Mesenchymal stem cell (in vitro differentiated cells and primary cell): ENCODE measurements at regions not wholly inside any gene's neighbourhood (a gene's known extent, or its start where the extent isn't known, plus 50 kb on each side); places are given as distances from the start of the nearest gene placed in this dataset.

Source experiments
- DNase-seq: peaks from one replicate; pipeline ENCODE4 v3.0.0-alpha.2; 2013
- H2AFZ ChIP-seq: one replicate; pipeline ENCODE4 v1.6.1; 2013; ENCODE audit warnings: low read depth, mild to moderate bottlenecking, control low read depth, inconsistent platforms, low read length, moderate library complexity
- H2AK5ac ChIP-seq: 2 replicates; pipeline ENCODE4 v1.6.1; 2013; ENCODE audit warnings: low read length, moderate library complexity, mild to moderate bottlenecking, inconsistent platforms; ENCODE audit not compliant: severe bottlenecking
- H2BK120ac ChIP-seq: one replicate; pipeline ENCODE4 v1.6.1; 2013; ENCODE audit warnings: low read depth, mild to moderate bottlenecking, inconsistent platforms, low read length, moderate library complexity
- H2BK12ac ChIP-seq, 2 experiments: one replicate each; pipeline ENCODE4 v1.6.1; 2013; ENCODE audit warnings: inconsistent platforms in 2 of 2, low read length in 2 of 2, mild to moderate bottlenecking in 2 of 2, moderate library complexity in 2 of 2, control low read depth in 1 of 2
- H2BK15ac ChIP-seq: one replicate; pipeline ENCODE4 v1.6.1; 2013; ENCODE audit warnings: mild to moderate bottlenecking, low read depth, inconsistent platforms; ENCODE audit not compliant: poor library complexity, severe bottlenecking
- H2BK5ac ChIP-seq: 2 replicates; pipeline ENCODE4 v1.6.1; 2013; ENCODE audit warnings: low read depth, mild to moderate bottlenecking, low read length, control low read depth, inconsistent platforms; ENCODE audit not compliant: poor library complexity, severe bottlenecking
- H3K14ac ChIP-seq, 2 experiments: one replicate each; pipeline ENCODE4 v1.6.1; 2013; ENCODE audit warnings: inconsistent platforms in 2 of 2, low read length in 2 of 2, control low read depth in 1 of 2, mild to moderate bottlenecking in 1 of 2, moderate library complexity in 1 of 2
- H3K18ac ChIP-seq, 2 experiments: one replicate each; pipeline ENCODE4 v1.6.1; 2013; ENCODE audit warnings: inconsistent platforms in 2 of 2, low read length in 2 of 2, control low read depth in 1 of 2, low read depth in 1 of 2, mild to moderate bottlenecking in 1 of 2
- H3K23ac ChIP-seq, 2 experiments: one replicate each; pipeline ENCODE4 v1.6.1; 2013; ENCODE audit warnings: inconsistent platforms in 2 of 2, low read length in 2 of 2, mild to moderate bottlenecking in 2 of 2, moderate library complexity in 2 of 2, control low read depth in 1 of 2
- H3K27ac ChIP-seq: 2 replicates; pipeline ENCODE4 v1.5.1; 2013; ENCODE audit warnings: mild to moderate bottlenecking, moderate library complexity, low read length, control low read depth, inconsistent platforms; ENCODE audit not compliant: poor library complexity, severe bottlenecking
- H3K27me3 ChIP-seq, 2 experiments: 2 replicates each; pipeline versions ENCODE4 v1.6.1 to v1.7.0; 2013; ENCODE audit warnings: low read length in 2 of 2, mild to moderate bottlenecking in 2 of 2, moderate library complexity in 2 of 2, control low read depth in 1 of 2, inconsistent platforms in 1 of 2; ENCODE audit not compliant: control insufficient read depth in 1 of 2, insufficient read depth in 1 of 2
- H3K36me3 ChIP-seq, 2 experiments: 2 replicates each; pipeline versions ENCODE4 v1.6.1 to v1.7.0; 2013; ENCODE audit warnings: low read length in 2 of 2, control low read depth in 1 of 2, inconsistent platforms in 1 of 2, low read depth in 1 of 2, mild to moderate bottlenecking in 1 of 2; ENCODE audit not compliant: insufficient read depth in 2 of 2, control insufficient read depth in 1 of 2
- H3K4ac ChIP-seq, 2 experiments: one replicate each; pipeline ENCODE4 v1.6.1; 2013; ENCODE audit warnings: inconsistent platforms in 2 of 2, low read length in 2 of 2, mild to moderate bottlenecking in 2 of 2, moderate library complexity in 2 of 2, control low read depth in 1 of 2, low read depth in 1 of 2
- H3K4me1 ChIP-seq: 2 replicates; pipeline ENCODE4 v1.6.1; 2013; ENCODE audit warnings: low read depth, low read length, control low read depth; ENCODE audit not compliant: control insufficient read depth, insufficient read depth
- H3K4me2 ChIP-seq: 2 replicates; pipeline ENCODE4 v1.6.1; 2013; ENCODE audit warnings: low read length, mild to moderate bottlenecking, inconsistent platforms; ENCODE audit not compliant: poor library complexity, severe bottlenecking
- H3K4me3 ChIP-seq, 2 experiments: 2 replicates each; pipeline versions ENCODE4 v1.5.1 to v1.7.0; 2013; ENCODE audit warnings: low read length in 2 of 2, mild to moderate bottlenecking in 2 of 2, control low read depth in 1 of 2, low read depth in 1 of 2; ENCODE audit not compliant: insufficient read depth in 1 of 2
- H3K79me1 ChIP-seq: replicated peaks from 2 replicates; pipeline ENCODE4 v1.6.1; 2013; ENCODE audit warnings: mild to moderate bottlenecking, control low read depth, low read length, inconsistent platforms; ENCODE audit not compliant: poor library complexity, severe bottlenecking
- H3K9ac ChIP-seq: 2 replicates; pipeline ENCODE4 v1.7.0; 2013; ENCODE audit warnings: mild to moderate bottlenecking, low read length, moderate library complexity
- H3K9me3 ChIP-seq: 2 replicates; pipeline ENCODE4 v1.7.0; 2013; ENCODE audit warnings: mild to moderate bottlenecking, low read length; ENCODE audit not compliant: control insufficient read depth
- H4K8ac ChIP-seq: one replicate; pipeline ENCODE4 v1.6.1; 2013; ENCODE audit warnings: inconsistent platforms, mild to moderate bottlenecking, low read length, moderate library complexity
- H4K91ac ChIP-seq: one replicate; pipeline ENCODE4 v1.6.1; 2013; ENCODE audit warnings: mild to moderate bottlenecking, low read length, inconsistent platforms
- WGBS: methylation state at CpG from one replicate; pipeline ENCODE4 v1.1.7; 2013; ENCODE audit warnings: mixed read lengths; 5-methylcytosine and 5-hydroxymethylcytosine counted together

DNA sequence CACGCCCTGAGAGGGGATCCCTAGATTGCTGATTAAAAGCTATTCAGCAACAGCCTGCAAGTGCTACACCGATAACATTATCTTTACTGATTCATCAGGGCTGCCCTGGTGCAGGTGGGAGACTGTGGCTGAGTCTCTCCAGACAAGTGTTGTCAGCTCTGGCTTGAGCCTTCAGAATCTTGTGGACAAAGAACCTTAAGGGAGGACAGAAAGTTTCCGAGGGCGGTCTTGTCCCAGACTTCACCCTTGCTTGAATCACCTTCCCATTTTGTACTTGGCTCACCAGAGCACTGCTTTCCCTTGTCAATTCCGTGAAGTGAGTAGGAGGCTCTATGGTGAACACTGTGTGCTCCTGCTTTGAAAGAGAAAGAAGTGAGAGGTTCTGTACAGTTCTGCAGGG lies 88.6 kb upstream of the PCSK2 start:
- Histone ChIP-seq H3K79me1 (no peaks in the 10 kb centered on the region), H2AK5ac (no peak overlapping the region), H3K4ac (no peak overlapping the region), H3K9ac (no peak overlapping the region), H3K14ac (no peak overlapping the region), H2BK15ac (no peak overlapping the region), H4K91ac (no peak overlapping the region), H3K27ac (no peak overlapping the region), H3K4me2 (no peak overlapping the region), H3K4me3 (no peak overlapping the region), H2BK12ac (no peak overlapping the region), H3K23ac (no peak overlapping the region), H3K27me3 (no peaks in the 10 kb centered on the region), H3K4me1 (no peaks in the 10 kb centered on the region), H3K9me3 (no peaks in the 10 kb centered on the region), H2BK120ac (no peak overlapping the region), H4K8ac (no peak overlapping the region), H2BK5ac (no peak overlapping the region), H2AFZ (no peak overlapping the region), H3K36me3 (no peaks in the 10 kb centered on the region), H3K18ac (no peak overlapping the region)
- WGBS = 77% methylated on average over 5 of the region's 5 CpGs
- no peak for DNase-seq

DNA sequence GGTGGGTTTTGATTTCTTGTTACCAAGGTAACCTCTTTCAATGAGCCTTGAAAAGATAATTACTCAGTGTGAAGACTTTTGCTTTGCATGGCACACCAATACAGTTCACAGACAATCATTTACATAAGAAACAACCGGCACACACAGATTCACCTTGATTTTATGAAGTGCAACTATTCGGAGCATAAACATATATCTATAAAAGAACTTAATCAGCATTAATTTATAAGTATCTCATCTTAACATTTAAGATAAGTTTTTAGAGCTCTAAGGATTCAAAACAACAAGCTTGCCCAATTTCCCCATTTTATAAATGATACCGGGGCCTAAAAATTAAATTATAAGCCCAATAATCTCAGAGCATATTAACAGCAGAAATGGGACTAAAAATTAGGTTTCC lies 85.9 kb upstream of the PCSK2 start:
- Histone ChIP-seq H3K9ac (no peak overlapping the region), H4K8ac (no peak overlapping the region), H2BK5ac (no peak overlapping the region), H3K4ac (no peak overlapping the region), H2AFZ (no peak overlapping the region), H2BK15ac (no peak overlapping the region), H2BK120ac (no peak overlapping the region), H3K14ac (no peak overlapping the region), H3K23ac (no peak overlapping the region), H3K4me2 (no peak overlapping the region), H3K9me3 (no peaks in the 10 kb centered on the region), H4K91ac (no peak overlapping the region), H3K18ac (no peak overlapping the region), H2BK12ac (no peak overlapping the region), H3K27me3 (no peaks in the 10 kb centered on the region), H3K79me1 (no peaks in the 10 kb centered on the region), H3K4me3 (no peak overlapping the region), H3K27ac (no peak overlapping the region), H3K36me3 (no peaks in the 10 kb centered on the region), H3K4me1 (no peaks in the 10 kb centered on the region), H2AK5ac (no peak overlapping the region)
- DNase-seq = no peak
- WGBS = 88% methylated on average over 1 of the region's 3 CpGs

DNA sequence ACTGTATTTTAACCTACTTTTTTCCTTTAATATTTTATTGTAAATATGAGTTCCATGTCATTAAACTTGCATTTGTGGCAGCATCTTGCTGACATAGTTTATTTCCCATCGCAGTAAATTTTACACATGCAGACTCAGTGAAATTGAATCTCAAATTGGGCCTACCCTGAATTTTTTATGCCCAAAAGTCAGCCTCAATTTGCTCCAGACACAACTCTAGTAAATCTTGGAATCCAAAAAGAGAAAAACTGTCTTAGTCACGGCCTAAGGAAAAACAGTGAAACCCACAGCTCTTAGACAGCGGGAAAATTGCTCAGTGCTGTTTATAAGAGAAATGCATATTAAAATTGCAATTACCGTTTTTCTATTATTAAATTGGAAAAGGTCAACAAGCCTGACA lies 85.3 kb upstream of the PCSK2 start:
- Histone ChIP-seq H3K18ac (no peak overlapping the region), H3K14ac (no peak overlapping the region), H2AFZ (no peak overlapping the region), H3K4me1 (no peaks in the 10 kb centered on the region), H3K4ac (no peak overlapping the region), H2BK15ac (no peak overlapping the region), H3K9me3 (no peaks in the 10 kb centered on the region), H2BK12ac (no peak overlapping the region), H2BK120ac (no peak overlapping the region), H3K27me3 (no peaks in the 10 kb centered on the region), H3K9ac (no peak overlapping the region), H4K91ac (no peak overlapping the region), H3K36me3 (no peaks in the 10 kb centered on the region), H3K27ac (no peak overlapping the region), H3K4me3 (no peak overlapping the region), H3K4me2 (no peak overlapping the region), H3K23ac (no peak overlapping the region), H2AK5ac (no peak overlapping the region), H2BK5ac (no peak overlapping the region), H4K8ac (no peak overlapping the region), H3K79me1 (no peaks in the 10 kb centered on the region)
- DNase-seq = no peak
- 79% methylated on average over 4 of the region's 4 CpGs for WGBS

DNA sequence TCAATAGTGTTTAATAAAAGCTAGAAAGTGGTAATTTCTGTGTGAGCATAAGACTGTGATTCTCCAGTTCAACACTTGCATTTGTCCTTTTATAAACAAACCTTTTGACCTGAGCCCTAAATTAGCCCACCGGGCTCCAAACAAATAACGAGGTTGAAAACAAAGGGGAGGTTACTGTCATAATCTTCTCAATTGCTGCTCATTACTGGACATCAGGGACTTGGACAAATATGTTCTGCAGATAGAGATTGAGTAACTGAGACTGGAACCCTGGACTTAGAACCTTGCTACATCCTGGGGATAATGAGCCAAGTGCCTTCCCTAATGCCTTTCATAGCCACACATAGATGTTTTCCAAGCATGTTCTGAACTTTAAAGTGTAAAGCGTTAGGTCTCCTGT lies 84.2 kb upstream of the PCSK2 start:
- Histone ChIP-seq H2BK12ac (no peak overlapping the region), H2BK15ac (no peak overlapping the region), H3K4me2 (no peak overlapping the region), H3K27ac (no peak overlapping the region), H2AK5ac (no peak overlapping the region), H3K18ac (no peak overlapping the region), H4K91ac (no peak overlapping the region), H2BK5ac (no peak overlapping the region), H3K36me3 (no peaks in the 10 kb centered on the region), H3K79me1 (no peaks in the 10 kb centered on the region), H3K4me3 (no peak overlapping the region), H3K23ac (no peak overlapping the region), H3K9ac (no peak overlapping the region), H2AFZ (no peak overlapping the region), H3K14ac (no peak overlapping the region), H3K9me3 (no peaks in the 10 kb centered on the region), H3K27me3 (no peaks in the 10 kb centered on the region), H4K8ac (no peak overlapping the region), H2BK120ac (no peak overlapping the region), H3K4ac (no peak overlapping the region), H3K4me1 (no peaks in the 10 kb centered on the region)
- 68% methylated on average over 3 of the region's 3 CpGs for WGBS
- no peak for DNase-seq
